ENCODE measurements at regions not wholly inside any gene's neighbourhood (a gene's known extent, or its start where the extent isn't known, plus 50 kb on each side); places are given as distances from the start of the nearest gene placed in this dataset.
"Not testable (repeated sequence)": the region's sequence is repeated elsewhere in the genome, so short reads cannot be mapped to it uniquely, and the experiment has no call there.

DNA sequence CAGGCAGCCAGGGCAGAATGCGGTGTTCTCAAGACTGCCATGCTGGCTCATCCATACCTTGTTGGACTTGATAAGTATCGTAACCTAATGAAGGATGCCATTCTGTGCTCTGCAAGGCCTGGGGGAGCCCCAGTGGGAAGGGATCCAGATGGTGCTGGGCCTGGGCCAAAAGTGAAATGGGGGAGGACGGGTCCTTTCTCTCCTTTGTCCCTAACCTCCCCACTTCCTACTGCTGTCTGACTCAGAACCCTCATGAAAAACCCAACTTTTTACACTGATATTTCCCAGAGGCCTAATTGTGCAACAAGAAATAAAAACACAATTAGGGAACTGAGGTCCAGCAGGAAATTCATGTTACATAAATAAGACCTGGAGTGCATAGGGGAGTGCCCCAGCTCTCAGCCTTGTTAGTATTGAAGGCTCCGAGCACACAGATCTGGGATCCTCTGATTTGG lies 193.7 kb upstream of the SVIL start:
- no peak for DNase-seq (ENCODE audit: low read depth)

DNA sequence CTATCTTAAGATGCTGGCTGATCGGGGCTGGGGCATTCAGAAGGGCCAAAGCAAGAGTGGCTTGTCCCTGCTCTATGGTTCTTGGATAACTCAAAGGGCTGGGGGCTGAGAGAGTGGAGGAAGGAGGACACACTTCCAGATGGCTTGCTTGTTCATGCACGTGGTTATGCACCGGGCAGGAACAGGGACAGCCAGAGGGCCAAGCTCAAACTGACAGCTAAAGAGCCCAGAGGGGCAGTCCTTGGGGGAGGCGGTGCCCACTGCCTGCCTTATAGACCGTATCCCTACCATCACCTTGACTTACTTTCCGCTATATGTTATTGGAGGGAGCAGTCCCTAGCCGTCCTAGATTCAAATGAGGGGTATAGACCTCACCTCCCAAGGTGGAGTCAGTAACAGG lies 192.7 kb upstream of the SVIL start:
- DNase-seq (ENCODE audit: low read depth): no peak

DNA sequence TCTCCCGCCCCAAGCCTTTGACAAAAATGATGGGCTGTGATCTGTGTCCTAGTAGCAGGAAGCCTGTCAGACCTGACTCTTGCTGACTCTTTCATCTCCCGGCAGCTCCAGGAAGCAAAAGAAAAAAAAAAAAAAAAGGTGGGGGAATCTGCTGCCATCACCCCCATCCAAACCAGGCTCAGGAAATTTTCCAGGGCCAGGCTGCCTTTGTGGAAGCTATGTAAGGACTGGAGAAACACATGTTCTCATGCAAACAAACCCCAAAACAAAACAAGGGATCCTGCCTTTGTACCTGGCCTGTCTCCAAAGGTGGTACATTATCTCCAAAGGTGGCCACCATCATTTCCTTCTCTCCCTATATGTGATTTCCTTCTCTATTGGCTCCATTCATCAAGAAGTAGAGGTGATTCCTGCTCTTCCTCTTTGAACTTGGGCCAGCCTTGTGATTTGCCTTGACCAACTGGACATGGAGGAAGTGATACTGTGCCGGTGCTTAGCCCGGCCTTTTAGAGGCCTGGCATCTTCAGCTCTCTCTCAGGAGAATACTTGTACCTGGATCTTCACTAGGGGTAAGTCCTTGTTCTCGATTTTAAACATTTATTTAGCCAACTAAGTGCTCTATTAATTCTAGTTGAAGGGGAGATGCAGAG lies 192.2 kb upstream of the SVIL start:
- DNase-seq (ENCODE audit: low read depth): no peak

DNA sequence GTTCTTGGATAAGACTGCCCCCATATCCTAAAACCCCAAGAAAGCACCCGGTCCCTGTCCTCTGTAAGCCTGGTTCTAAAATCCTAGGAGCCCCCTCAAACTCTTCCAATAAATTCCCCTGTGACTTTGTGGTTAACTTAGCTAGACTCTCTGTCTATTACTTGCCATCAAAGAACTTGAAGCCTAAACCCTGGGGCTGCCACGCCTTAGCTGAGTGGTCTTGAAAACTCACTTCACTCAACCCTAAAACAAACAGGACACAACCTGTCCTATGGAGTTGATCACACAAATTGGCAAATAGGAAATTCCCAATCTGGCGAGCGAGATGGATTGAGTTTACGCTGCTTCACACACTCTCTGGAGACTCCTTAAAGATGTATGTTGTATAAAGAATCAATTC lies 191.4 kb upstream of the SVIL start:
- no peak for DNase-seq (ENCODE audit: low read depth)

DNA sequence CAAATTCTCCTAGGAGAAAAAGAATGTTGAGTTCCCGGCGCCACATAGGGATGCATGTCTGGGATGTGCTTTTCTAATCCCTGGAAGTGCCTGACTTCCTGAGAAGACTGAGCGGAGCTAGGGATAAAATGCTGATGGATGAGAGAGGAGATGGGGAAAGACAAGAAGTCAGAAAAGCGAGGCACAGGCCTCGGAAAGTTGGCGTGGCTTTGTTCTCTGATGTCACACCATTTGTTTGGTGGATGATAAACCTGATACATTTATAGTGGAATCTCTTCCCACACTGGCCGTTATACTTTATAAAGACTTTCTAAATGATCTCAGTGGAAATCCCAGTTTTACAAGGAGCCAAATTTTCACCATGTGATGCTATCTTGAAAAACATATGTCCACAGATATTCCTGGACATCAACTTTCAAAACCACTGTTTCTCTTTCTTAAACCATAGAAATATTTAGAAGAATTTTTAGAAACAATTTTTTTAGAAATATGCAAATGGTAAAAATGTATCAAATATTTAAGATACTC lies 188.8 kb upstream of the SVIL start:
- DNase-seq (ENCODE audit: low read depth): no peak

DNA sequence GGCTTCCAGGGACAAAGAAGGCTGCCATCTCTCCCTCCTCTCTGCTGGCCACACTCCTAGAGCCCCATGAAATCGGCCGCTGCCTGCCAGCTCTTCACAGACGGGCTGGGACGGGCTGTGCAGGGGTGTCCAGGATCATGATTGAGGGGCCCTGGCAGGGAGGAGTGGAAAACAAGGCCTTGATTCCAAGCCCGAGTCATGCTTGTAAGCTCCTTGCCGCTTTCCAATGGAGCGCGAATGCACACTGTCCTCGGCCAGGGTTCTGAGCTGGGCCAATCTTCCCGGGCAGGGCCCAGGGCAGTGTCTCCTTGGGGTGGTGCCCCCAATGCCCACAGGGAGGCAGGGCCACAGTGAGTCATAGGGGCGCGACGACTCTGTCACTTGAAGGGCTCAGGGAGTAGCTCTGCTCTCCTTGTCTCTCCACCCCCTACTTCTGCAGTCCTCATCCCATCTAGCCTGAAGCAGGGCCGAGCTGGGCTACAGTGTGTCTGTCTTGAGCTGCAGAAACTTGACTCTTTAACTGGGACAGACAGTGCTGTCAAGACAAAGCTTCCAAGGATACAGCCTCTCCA lies 186.2 kb upstream of the SVIL start:
- DNase-seq (ENCODE audit: low read depth): no peak

DNA sequence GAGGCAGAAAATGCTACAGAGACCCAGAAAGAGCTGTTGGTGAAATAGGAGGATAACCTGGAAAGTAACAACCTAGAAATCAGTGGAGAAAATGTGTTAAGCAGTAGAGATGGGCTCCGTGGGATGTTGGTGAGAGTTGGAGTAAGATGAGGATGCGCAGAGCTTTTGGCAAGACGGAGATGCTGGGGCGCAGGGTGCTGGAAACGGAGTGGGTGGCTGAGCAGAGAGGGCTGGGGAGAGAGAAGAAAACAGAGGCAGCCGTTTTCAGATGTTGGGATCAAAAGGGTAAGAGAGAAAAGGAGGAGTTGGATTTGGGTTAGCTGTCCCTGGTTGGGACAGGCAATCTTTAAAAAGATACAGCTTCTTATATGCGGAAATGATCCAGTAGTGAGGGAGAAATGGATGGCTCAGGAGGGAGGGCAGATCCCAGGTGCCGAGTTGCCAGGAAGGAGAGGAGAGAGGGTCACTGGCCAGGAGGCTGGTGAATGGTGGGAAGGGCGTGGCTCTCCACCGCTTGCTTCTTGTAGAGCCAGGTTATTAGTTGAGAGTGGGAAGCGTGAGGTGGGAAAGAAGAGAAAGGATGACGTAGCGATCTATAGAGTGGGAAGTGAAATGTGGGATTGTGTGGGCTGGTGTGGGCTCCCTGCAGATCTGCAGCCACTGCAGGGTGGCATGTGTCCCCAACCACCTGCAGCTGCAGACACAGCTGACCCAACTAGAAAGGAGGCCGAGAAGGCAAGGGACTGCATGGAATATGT lies 182.2 kb upstream of the SVIL start:
- no peak for DNase-seq (ENCODE audit: low read depth)

DNA sequence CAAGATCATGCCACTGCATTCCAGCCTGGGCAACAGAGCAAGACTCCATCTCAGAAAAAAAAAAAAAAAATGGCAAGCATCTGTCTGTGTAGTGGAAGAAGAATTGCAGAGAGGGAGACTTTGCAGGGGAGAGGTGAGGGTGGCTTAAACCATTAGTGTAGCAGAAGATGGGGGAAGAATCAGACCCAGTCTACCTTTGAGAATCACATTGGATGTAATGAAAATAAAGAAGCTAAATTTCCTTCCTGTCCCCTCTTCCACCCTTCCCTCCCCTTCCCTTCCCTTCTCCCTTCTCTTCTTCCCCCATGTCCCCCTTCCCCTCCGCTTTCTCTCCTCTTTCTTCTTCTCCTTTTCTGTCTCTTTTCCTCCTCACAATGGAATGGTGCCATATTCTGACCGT lies 180.8 kb upstream of the SVIL start:
- no peak for DNase-seq (ENCODE audit: low read depth)

DNA sequence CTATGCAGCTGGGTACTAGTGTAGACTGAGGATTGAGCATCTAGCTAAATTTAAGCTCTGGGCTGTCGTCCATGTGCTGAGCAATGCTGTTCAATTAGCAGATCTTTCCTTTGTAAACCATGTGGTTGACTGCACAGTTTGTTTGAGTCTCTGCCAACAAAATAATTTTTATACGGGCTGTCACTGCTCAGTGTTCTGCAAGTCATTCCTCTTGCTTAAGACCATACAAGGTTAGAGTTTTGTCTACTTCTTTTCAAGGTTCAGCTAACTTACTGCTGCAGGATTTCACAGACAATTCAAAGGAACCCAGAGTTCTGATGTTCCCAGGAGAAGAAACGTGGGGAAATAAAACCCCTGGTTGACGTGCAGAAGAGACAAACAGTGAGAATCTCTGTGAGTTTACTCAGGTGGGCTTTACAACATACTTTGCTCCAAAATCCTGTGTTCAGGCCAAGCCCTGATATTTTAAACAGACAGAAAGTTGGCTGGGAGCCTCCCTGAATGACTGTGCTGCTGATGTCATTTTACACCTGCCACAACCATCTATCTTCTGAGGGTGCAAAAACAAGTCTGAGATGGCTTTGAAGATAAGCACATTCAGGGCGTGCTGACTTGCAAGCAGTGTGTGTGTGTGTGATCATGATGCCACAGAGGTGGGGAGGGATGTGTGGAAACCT lies 177.1 kb upstream of the SVIL start:
- DNase-seq (ENCODE audit: low read depth): no peak

DNA sequence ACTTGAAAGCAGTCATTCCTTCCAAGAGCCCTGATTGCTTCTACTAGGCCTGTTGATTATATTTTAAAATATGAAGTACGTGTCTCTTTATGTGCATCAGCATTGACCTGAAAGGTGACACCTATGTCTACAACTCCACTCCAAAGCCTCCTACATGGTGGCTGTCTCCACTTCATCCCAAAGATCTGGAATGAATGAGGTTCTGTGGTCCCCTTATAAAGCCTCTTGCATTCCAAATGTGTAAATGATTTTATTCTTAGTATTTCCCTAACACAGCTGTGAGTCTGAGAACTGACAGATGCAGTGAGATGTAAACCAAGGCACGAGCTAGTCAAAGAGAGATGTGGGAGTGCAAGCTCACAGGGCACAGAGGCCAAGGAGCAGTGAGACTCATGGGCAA lies 176.0 kb upstream of the SVIL start:
- no peak for DNase-seq (ENCODE audit: low read depth)

DNA sequence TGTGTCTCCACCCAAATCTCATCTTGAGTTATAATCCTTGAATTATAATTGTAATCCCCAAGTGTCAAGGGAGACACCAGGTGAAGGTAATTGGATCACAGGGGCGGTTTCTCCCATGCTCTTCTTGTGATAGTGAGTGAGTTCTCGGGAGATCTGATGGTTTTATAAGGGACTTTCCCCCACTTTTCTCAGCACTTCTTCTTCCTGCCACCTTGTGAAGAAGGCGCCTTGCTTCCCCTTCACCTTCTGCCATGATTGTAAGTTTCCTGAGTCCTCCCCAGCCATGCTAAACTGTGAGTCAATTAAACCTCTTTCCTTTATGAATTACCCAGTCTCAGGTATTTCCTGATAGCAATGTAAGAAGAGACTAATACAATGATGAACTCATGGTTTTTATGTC lies 175.5 kb upstream of the SVIL start:
- not testable (repeated sequence) for DNase-seq (ENCODE audit: low read depth)

DNA sequence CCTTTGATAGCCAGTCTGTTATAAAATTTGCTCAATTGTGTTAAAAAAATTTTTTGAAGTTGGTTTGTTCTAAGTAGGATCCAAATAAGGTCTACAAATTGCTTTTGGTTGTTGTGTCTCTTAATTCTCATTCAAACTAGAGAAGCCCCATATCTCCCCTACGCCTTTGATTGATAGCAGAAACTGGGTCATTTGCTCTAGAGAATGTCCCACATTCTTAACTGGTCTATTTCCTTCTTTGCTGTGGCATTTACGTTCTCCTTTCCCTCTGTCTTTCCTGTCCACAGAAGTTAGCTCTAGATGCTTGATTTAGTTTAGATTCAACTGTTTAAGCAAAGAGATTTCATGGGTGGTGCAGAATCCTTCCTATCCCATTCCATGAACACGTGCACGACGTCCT lies 174.6 kb upstream of the SVIL start:
- DNase-seq (ENCODE audit: low read depth): no peak

DNA sequence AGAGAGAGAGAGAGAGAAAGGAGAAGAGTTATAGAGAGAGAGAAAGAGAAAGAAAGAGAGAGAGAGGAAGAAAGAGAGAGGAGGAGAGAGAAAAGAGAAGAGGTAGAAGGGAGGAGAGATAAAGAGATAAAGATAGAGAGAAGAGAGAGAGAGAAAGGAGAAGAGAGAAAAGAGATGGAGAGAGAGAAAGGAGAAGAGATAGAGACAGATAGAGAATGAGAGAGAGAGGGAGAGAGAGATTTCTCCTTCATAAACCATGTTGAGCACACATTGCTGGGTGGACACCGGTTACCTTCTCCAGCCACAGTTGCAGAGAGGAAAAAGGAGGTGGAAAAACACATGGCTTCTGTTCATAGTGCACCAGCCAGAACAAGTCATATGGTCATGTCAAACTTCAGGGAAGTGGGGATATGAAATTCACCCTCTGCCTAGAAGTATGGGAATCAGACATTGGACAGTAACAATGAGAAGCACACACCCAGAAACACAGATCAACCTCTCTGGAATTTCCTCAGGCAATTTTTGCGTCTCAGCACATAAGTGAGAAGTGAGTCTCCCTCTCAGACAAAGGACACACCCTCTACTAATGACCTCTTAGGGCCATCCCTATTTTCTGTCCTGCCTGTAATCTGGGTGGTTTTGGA lies 172.5 kb upstream of the SVIL start:
- no peak for DNase-seq (ENCODE audit: low read depth)

DNA sequence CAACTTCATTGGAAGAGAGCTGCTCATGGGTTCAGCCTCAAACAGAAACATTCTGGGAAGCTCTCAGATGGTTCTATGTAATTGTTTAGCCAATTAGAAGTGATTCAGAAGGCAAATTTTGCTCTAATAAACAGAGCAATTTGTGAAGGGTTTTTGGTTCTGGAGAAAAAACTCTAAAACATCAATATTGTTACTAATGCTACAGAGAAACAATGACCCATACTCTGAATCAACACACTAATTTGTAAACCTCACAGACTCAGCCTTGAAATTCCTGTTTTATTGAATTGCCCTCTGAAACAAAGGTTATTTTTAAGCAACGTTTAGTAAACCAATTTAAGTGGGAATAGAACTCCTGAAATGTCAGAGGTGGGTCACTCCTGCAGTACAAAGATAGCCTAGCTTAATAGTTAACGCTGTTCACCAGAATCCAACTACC lies 171.6 kb upstream of the SVIL start:
- DNase-seq (ENCODE audit: low read depth): no peak

DNA sequence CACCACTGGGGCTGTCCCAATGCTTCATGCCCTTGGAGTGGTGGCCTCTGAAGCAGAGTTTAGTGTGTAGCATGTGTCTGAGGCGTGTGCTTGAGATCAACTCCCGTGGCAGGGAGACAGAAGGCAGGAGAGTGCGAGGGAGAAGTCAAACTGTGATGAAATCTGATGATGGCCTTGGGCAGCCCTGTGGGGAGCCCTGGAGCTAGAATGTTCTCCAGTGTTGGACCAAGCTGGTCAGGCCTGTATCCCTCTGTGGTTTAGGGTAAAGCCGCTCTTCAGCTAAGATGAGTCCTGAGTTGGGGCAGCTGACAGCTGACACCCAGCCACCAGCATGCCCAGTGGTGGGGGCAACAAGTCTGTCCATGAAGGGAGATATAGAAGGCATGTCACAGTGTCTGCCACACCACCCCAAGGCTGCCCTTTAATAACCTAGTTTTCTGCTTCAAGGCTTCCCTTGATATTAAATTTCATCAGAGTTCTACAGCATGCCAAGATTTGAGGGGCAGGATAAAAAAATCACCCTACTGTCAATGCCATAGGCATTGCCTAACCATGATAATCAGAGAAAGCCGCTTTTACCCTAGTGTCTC lies 170.5 kb upstream of the SVIL start:
- DNase-seq (ENCODE audit: low read depth): no peak

DNA sequence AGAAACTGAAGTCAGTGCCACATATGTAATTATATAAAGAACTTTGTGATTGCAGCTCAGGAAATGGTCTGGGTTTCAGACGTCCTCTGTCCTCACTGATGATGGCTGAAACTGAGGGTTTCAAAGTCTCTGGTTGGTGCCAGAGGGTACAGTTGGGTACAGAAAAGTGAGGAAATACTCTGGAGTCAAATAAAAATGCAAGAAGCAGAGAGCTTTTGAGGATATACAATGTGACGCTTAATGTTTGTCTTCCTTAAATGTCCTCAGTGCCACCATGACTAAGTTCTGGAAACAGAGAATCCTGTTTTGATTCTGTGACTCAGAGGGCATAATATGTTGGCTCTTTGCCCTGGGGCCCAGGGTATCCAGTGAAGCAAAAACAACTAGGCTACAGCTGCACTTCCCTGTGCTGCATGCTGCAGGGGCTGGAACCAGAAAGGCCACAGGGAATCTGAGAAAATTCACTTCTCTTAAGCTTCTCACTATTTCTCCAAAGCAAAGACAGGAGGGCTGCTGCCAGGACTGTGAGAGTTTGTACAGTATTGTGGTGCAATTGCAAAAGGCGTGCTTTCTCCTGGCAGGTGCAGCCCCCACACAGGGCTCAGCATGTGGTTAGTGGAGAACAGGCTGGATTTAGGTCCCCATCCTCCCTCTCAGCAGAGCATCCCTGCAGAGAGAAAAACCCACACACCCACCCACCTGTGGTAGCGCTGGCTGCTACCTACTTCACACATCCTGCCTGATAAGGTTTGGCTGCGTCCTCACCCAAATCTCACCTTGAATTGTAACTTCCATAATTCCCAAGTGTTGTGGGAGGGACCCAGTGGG lies 169.5 kb upstream of the SVIL start:
- no peak for DNase-seq (ENCODE audit: low read depth)

DNA sequence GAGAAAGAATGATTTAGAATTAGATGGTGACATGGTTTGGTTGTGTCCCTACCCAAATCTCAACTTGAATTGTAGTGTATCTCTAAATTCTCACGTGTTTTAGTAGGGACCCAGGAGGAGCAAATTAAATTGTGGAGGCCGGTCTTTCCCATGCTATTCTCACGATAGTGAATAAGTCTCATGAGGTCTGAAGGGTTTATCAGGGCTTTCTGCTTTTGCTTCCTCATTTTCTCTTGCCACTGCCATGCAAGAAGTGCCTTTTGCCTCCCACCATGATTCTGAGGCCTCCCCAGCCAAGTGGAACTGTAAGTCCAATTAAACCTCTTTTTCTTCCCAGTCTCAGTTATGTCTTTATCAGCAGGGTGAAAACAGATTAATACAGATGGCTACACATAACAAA lies 167.4 kb upstream of the SVIL start:
- no peak for DNase-seq (ENCODE audit: low read depth)

DNA sequence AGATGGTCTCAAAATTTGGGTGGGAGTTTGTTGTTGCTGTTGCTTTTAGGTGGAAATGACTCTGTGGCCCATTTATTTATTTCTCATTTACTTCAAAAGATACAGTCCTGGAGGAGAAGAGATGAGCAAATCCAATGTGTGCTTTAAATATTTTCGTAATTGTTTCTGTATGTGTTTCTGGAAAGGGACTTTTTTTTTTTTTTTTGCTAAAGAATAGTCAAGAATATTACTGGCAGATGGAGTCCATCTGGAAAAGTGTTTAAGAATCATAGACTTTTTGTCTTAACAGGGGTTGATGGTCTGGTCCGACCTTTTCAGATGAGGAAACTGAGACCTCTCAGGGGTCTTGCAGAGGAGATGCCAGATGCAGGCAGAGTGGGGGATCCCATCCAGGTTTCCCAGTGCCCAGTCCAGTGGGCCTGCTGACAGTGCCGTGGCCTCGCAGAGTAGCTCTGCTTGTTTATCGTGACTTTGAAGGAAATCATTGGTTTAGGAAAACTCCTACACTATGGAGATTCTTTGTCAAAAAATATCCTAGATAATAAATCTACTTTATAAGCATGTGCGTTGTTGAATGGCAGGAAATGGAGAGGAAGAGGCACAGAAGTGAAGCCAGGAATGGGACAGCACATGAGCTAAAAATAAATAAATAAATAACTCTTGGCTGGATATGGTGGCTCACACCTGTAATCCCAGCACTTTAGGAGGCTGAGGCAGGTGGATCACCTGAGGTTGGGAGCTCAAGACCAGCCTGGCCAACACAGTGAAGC lies 164.3 kb upstream of the SVIL start:
- DNase-seq (ENCODE audit: low read depth): no peak

DNA sequence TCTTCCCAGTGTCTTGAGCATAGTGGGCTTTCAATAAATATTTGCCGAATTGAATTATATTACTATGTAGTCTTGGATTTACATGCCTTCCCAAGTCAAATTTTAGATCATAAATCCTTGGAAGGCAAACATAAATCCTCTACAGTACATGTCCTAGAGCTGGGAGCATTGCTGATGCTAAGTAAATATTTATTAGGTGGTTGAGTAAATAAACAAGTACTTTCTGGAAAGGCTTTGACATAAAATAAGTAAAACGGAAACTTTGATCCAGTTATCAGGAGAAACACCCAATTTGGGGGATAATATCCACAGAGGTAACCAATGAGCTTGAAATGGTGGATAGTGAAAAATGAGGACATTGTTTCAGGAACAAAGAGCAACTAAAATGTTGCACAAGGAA lies 162.8 kb upstream of the SVIL start:
- no peak for DNase-seq (ENCODE audit: low read depth)

DNA sequence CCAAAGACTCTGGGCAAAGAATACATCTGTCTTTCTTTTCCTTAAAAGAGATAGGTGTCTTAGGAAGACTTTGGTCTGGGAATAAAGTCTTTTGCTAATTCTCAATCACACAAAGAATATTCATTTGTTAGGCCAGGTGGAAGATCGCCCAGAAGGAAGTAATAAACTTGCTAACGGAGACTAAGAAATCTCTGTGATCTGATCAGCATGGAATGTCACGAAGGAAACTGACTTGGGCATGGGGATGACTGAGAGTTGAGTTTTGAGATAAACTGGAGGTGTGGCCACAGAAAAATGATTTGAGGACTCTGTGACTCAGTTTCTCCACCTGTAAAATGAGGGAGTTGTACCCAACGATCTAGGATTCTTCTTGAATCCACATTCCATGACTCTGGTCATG lies 161.1 kb upstream of the SVIL start:
- DNase-seq (ENCODE audit: low read depth): no peak
